H9 (cell line): ENCODE measurements at regions not wholly inside any gene's neighbourhood (a gene's known extent, or its start where the extent isn't known, plus 50 kb on each side); places are given as distances from the start of the nearest gene placed in this dataset.

Experiments used
- DNase-seq: peaks from one replicate; pipeline ENCODE4 v3.0.0-alpha.2; 2017
- H2AFZ ChIP-seq: one replicate; pipeline ENCODE4 v1.6.1; 2013; ENCODE audit warnings: mild to moderate bottlenecking, low read length, control low read depth, moderate library complexity
- H2AK5ac ChIP-seq: 2 replicates; pipeline ENCODE4 v1.6.1; 2013; ENCODE audit warnings: low read length, control low read depth, mixed read lengths; ENCODE audit not compliant: insufficient read length
- H2BK120ac ChIP-seq: one replicate; pipeline ENCODE4 v1.6.1; 2013; ENCODE audit warnings: low read depth, mild to moderate bottlenecking, low read length, control low read depth, inconsistent platforms; ENCODE audit not compliant: poor library complexity, severe bottlenecking
- H2BK12ac ChIP-seq: 2 replicates; pipeline ENCODE4 v1.6.1; 2013; ENCODE audit warnings: low read length, control low read depth, mixed read lengths, low read depth; ENCODE audit not compliant: insufficient read length
- H2BK15ac ChIP-seq: 2 replicates; pipeline ENCODE4 v1.6.1; 2013; ENCODE audit warnings: low read depth, low read length, control low read depth
- H2BK20ac ChIP-seq: one replicate; pipeline ENCODE4 v1.6.1; 2013; ENCODE audit warnings: low read depth, mild to moderate bottlenecking, low read length, control low read depth, inconsistent platforms; ENCODE audit not compliant: poor library complexity, severe bottlenecking
- H2BK5ac ChIP-seq: 2 replicates; pipeline ENCODE4 v1.6.1; 2013; ENCODE audit warnings: low read length, control low read depth, mixed read lengths; ENCODE audit not compliant: insufficient read length
- H3K14ac ChIP-seq: 2 replicates; pipeline ENCODE4 v1.6.1; 2013; ENCODE audit warnings: low read length, control low read depth; ENCODE audit not compliant: insufficient read depth
- H3K18ac ChIP-seq: 2 replicates; pipeline ENCODE4 v1.6.1; 2013; ENCODE audit warnings: low read depth, mild to moderate bottlenecking, mixed read lengths, low read length, control low read depth; ENCODE audit not compliant: insufficient read length
- H3K23ac ChIP-seq: 2 replicates; pipeline ENCODE4 v1.6.1; 2013; ENCODE audit warnings: low read length, control low read depth, mixed read lengths, low read depth; ENCODE audit not compliant: insufficient read length
- H3K23me2 ChIP-seq: 2 replicates; pipeline ENCODE4 v1.6.1; 2013; ENCODE audit warnings: low read depth, mild to moderate bottlenecking, mixed read lengths, low read length, control low read depth; ENCODE audit not compliant: insufficient read length, poor library complexity, severe bottlenecking
- H3K27ac ChIP-seq: 2 replicates; pipeline ENCODE4 v1.5.1; 2013; ENCODE audit warnings: low read length, control low read depth, mixed read lengths, low read depth; ENCODE audit not compliant: insufficient read length
- H3K27me3 ChIP-seq: 2 replicates; pipeline ENCODE4 v1.6.1; 2013; ENCODE audit warnings: low read length, control low read depth, inconsistent platforms; ENCODE audit not compliant: insufficient read depth
- H3K4ac ChIP-seq: 2 replicates; pipeline ENCODE4 v1.6.1; 2013; ENCODE audit warnings: low read depth, mild to moderate bottlenecking, control low read depth, inconsistent platforms, low read length, moderate library complexity
- H3K4me1 ChIP-seq: 2 replicates; pipeline ENCODE4 v1.6.1; 2013; ENCODE audit warnings: low read length, control low read depth, inconsistent platforms; ENCODE audit not compliant: insufficient read depth
- H3K4me2 ChIP-seq: 2 replicates; pipeline ENCODE4 v1.6.1; 2013; ENCODE audit warnings: low read length, control low read depth, mixed read lengths; ENCODE audit not compliant: insufficient read length, insufficient read depth
- H3K56ac ChIP-seq: 2 replicates; pipeline ENCODE4 v1.6.1; 2013; ENCODE audit warnings: low read depth, mild to moderate bottlenecking, mixed read lengths, low read length, control low read depth; ENCODE audit not compliant: insufficient read length
- H3K79me1 ChIP-seq: 2 replicates; pipeline ENCODE4 v1.6.1; 2013; ENCODE audit warnings: low read depth, mild to moderate bottlenecking, moderate library complexity, low read length, control low read depth, inconsistent platforms; ENCODE audit not compliant: insufficient read depth, poor library complexity, severe bottlenecking
- H3K79me2 ChIP-seq: 2 replicates; pipeline ENCODE4 v1.6.1; 2013; ENCODE audit warnings: low read length, control low read depth, inconsistent platforms; ENCODE audit not compliant: insufficient read depth
- H3K9ac ChIP-seq: 2 replicates; pipeline ENCODE4 v1.6.1; 2013; ENCODE audit warnings: low read length, control low read depth, mixed read lengths; ENCODE audit not compliant: insufficient read length; ENCODE audit errors: extremely low read depth
- H3K9me3 ChIP-seq: one replicate; pipeline ENCODE4 v1.6.1; 2013; ENCODE audit warnings: low read depth, low read length, inconsistent platforms; ENCODE audit not compliant: control insufficient read depth
- H3T11ph ChIP-seq: one replicate; pipeline ENCODE4 v1.6.1; 2013; ENCODE audit warnings: mild to moderate bottlenecking, low read length, control low read depth, inconsistent platforms
- H4K20me1 ChIP-seq: one replicate; pipeline ENCODE4 v1.6.1; 2013; ENCODE audit not compliant: control insufficient read depth, insufficient read length, insufficient read depth
- H4K5ac ChIP-seq: 2 replicates; pipeline ENCODE4 v1.6.1; 2013; ENCODE audit warnings: low read depth, mild to moderate bottlenecking, mixed read lengths, low read length, control low read depth; ENCODE audit not compliant: insufficient read length
- H4K8ac ChIP-seq: replicated peaks from 2 replicates; pipeline ENCODE4 v1.6.1; 2013; ENCODE audit warnings: low read length, control low read depth, mixed read lengths, low read depth; ENCODE audit not compliant: insufficient read length
- H4K91ac ChIP-seq: 2 replicates; pipeline ENCODE4 v1.6.1; 2013; ENCODE audit warnings: low read depth, mild to moderate bottlenecking, moderate library complexity, mixed read lengths, low read length, control low read depth; ENCODE audit not compliant: insufficient read length
- H3K27ac Mint-ChIP-seq, 3 experiments: 2 replicates in 2 of 3; 3 replicates in 1 of 3; pipeline ENCODE4 v1.8.0; 2020 to 2021; ENCODE audit warnings: mixed read lengths in 3 of 3, mild to moderate bottlenecking in 1 of 3, moderate library complexity in 1 of 3
- H3K27me3 Mint-ChIP-seq: 2 replicates; pipeline ENCODE4 v1.8.0; 2021; ENCODE audit warnings: low read depth, mild to moderate bottlenecking, moderate library complexity, mixed read lengths
- H3K36me3 Mint-ChIP-seq, 3 experiments: 2 replicates in 2 of 3; 3 replicates in 1 of 3; pipeline ENCODE4 v1.8.0; 2020 to 2021; ENCODE audit warnings: low read depth in 3 of 3, mixed read lengths in 3 of 3; ENCODE audit not compliant: insufficient read depth in 1 of 3
- H3K4me1 Mint-ChIP-seq, 2 experiments: 2 replicates each; pipeline ENCODE4 v1.8.0; 2020; ENCODE audit warnings: mixed read lengths in 2 of 2
- H3K4me3 Mint-ChIP-seq, 2 experiments: 2 replicates in 1 of 2; 3 replicates in 1 of 2; pipeline ENCODE4 v1.8.0; 2020 to 2021; ENCODE audit warnings: mild to moderate bottlenecking in 2 of 2, mixed read lengths in 2 of 2, moderate library complexity in 1 of 2
- H3K9me3 Mint-ChIP-seq, 2 experiments: 2 replicates in 1 of 2; 3 replicates in 1 of 2; pipeline ENCODE4 v1.8.0; 2020; ENCODE audit warnings: mild to moderate bottlenecking in 2 of 2, mixed read lengths in 2 of 2, moderate library complexity in 1 of 2
- WGBS: extraction: QIAGEN DNeasy Blood & Tissue Kit; methylation state at CpG from one replicate; pipeline ENCODE4 v1.1.7; 2013; ENCODE audit warnings: missing lambda C conversion rate, low lambda C conversion rate, mixed read lengths; ENCODE audit not compliant: insufficient read length; ENCODE audit errors: extremely low coverage; 5-methylcytosine and 5-hydroxymethylcytosine counted together
- TF ChIP-seq, protein P1 (sequence below): fragments of 200-600 bp; sonication (generic); conservative IDR thresholded peaks from 3 replicates; pipeline ENCODE4 v1.8.0; 2021; ENCODE audit warnings: antibody characterized with exemption, mild to moderate bottlenecking

DNA sequence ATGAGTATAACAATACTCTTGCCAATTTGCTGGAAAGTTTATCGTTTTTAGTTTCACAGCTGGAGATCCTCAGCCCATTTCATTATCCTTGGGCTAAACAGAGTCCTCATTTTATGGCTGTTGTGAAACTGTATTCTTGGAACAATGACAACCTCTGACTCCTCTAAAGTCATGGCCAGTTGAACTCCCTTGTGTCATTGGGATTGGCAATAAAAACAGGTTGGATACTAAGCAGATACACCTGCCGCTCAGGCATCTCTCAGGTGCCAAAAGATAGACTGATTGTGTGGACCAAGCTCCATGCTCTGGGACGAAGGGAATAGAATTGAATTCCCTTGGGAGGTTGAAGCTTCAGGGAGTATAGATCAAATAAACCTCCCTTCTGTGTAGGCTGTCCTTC, 182.2 kb downstream of the WDR11 start:
- Histone ChIP-seq H3K9me3 (no peaks in the 10 kb centered on the region), H3K27ac (no peak overlapping the region), H4K20me1 (no peaks in the 10 kb centered on the region), H2BK20ac (no peak overlapping the region), H2BK12ac (no peak overlapping the region), H2AFZ (no peak overlapping the region), H3K79me2 (no peaks in the 10 kb centered on the region), H4K8ac (no peak overlapping the region), H2BK5ac (no peak overlapping the region), H3K23me2 (no peaks in the 10 kb centered on the region), H3K9ac (no peak overlapping the region), H3K4me1 (no peaks in the 10 kb centered on the region), H4K91ac (no peak overlapping the region), H3K14ac (no peak overlapping the region), H2BK15ac (no peak overlapping the region), H3K23ac (no peak overlapping the region), H3K18ac (no peak overlapping the region), H3T11ph (no peak overlapping the region), H3K27me3 (no peaks in the 10 kb centered on the region), H2BK120ac (no peak overlapping the region), H3K4ac (no peak overlapping the region), H3K56ac (no peak overlapping the region), H3K79me1 (no peaks in the 10 kb centered on the region), H4K5ac (no peak overlapping the region), H3K4me2 (no peak overlapping the region), H2AK5ac (no peak overlapping the region)
- WGBS, result no CpG with 5 or more reads among the region's 3 CpGs
- Mint-ChIP-seq H3K27ac (no peak overlapping the region), H3K4me1 (peaks cover 15 to 18% of the 10 kb centered on the region in 2 experiments), H3K27me3 (peaks cover 4% of the 10 kb centered on the region), H3K9me3 (peaks cover 0 to 2% of the 10 kb centered on the region in 2 experiments; a peak in 2 of 5 replicates), H3K36me3 (no peaks in the 10 kb centered on the region), H3K4me3 (no peak overlapping the region)
- no peak for DNase-seq
- TF ChIP-seq, protein P1, sequence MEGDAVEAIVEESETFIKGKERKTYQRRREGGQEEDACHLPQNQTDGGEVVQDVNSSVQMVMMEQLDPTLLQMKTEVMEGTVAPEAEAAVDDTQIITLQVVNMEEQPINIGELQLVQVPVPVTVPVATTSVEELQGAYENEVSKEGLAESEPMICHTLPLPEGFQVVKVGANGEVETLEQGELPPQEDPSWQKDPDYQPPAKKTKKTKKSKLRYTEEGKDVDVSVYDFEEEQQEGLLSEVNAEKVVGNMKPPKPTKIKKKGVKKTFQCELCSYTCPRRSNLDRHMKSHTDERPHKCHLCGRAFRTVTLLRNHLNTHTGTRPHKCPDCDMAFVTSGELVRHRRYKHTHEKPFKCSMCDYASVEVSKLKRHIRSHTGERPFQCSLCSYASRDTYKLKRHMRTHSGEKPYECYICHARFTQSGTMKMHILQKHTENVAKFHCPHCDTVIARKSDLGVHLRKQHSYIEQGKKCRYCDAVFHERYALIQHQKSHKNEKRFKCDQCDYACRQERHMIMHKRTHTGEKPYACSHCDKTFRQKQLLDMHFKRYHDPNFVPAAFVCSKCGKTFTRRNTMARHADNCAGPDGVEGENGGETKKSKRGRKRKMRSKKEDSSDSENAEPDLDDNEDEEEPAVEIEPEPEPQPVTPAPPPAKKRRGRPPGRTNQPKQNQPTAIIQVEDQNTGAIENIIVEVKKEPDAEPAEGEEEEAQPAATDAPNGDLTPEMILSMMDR, result no peak
